ENCODE measurements at regions not wholly inside any gene's neighbourhood (a gene's known extent, or its start where the extent isn't known, plus 50 kb on each side); places are given as distances from the start of the nearest gene placed in this dataset.

DNA sequence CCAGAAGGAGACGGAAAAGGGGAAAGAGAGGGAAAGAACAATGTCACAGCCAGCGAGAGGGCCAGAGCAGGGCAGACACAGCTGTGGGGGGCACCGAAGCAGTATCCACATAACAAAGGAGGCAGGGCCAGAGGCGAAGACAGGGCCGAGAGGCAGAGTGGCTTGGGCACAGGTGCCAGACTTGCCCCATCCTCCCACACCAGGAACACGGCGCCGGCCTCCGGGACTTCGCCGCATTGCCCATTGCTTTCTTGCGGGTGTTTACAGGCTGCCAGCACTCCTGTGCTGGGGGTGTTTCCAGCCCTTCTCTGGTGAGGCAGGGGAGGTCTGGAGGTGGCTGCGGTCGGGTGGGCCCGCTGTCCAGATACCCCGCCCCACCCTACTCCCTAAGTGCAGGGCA, 78.0 kb downstream of the ENGASE start:
- no peak for DNase-seq (ENCODE audit: low read depth)

DNA sequence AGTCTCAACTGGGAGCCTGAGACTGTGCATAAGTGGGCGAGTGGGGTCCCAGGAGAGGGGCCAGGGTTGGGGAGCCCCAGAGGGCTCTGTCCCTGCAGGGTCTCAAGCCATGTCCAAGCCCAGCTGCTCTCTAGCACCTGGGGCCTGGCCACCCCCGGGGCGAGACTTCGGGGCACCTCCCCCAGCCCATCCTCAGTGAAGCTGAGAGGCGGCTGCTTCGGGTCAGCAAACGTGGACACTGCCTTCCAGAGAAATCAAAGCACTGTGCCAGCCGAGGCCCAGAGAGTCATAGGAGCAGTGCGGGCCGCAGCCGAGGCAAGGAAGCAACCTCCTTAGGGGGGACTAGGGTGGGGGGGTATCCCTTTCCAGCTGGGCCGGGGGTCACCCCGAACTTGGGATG, 77.5 kb downstream of the ENGASE start:
- DNase-seq (ENCODE audit: low read depth) = no peak

DNA sequence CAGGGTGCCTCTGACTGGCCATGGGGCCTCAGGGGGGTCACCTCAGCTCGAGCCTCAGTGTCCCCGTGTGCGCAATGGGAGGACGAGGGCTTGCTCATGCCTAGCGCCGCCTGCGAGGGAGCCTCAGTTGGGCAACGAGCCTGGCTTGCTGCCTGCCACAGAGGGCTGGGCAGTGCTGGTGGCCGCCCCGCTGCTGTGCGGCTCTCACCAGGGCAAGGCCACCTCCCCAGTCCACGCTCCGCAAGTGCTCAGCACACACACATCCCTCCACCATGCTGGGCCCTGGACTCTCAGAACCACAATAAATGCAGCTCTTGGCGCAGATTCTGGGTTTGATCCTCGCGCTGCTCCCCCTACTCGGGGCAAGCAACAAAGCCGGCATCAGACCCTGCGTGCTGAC, 76.2 kb downstream of the ENGASE start:
- DNase-seq (ENCODE audit: low read depth) = no peak

DNA sequence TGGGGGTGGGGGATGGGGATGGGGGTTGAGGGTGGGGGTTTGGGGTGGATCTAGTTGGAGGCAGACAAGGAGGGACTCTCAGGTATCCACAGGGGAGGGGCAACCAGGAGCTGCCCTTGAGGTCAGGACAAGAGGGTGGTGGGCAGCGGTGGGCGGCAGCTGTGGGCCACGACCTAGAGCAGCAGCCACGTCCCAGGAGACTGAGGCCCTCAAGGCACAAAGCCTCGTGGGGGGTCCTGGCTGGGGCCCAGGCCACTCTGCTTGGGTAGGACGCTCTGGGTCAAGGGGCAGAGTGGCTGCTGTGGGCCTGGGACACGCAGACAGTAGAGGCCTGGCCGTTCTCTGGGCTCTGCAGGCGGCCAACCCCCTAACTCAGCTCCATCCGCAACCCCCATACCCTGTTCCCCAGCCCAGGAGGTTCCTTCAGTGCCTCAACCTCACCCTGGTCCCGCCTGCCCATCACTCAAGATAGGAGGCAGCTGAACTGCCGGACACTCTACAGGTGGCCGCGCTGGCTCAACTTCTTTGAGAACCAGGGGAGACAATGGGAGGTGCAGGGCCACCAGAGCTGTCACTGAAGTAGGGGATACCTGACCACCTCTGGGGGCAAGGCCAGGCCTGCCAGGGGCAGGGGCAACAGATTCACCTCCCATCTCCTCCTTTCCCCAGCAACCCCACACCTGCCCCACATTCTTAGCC, 75.6 kb downstream of the ENGASE start:
- DNase-seq (ENCODE audit: low read depth) = no peak

DNA sequence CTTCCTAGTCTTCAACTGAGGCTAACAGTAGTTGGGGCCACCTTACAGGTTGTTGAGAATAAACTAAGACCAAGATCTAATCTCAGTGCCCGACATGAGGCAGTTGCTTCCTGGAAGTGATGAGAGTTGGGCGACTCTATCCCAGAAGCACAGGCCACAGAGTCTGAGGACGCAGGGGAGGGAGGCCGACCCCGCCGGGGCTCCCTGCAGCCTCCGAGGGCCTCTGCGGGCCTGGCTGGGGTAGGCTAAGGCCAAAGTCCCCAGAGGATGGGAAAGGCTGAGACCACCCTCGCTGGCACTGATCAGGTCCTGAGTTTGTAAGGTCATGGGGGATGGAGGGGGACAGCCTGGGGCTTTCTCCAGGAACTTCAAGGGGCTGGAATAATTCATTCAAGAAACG, 74.0 kb downstream of the ENGASE start:
- DNase-seq (ENCODE audit: low read depth) = no peak

DNA sequence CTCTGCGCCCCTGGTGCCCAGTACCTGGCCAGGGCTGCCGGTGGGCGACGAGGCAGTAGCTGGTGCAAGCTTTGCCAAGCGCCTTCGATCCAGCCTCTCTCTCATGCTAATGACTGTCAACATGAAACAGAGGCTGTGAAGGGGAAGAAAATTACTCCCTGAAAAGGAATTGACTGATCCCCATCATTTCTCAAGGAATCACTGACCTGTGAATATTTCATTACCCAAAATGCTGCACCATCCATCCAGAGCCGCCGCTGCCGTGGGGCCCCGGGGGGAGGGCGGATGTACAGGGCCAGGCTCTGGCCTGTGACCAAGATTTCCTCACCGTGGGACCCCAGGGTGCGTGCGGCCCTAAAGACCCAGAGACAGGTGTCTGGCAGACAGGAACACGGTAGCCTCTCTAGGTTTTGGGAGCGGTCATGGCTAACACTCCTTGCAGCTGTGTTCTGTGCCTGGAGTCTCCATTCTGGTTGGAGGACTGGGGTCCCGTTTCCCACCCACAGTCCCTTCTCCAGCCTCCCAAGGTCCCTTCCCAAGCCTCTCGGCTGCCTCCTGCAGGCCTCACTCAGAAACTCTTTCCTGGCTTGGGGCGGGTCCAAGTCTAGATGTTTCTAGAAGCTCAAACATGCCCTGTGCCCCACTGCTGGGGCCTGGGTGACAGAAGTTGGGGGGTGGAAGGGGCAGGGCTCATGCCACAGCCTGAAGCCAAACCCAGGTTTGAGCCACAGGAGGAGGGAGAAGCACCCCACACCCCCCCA, 73.3 kb downstream of the ENGASE start:
- no peak for DNase-seq (ENCODE audit: low read depth)

DNA sequence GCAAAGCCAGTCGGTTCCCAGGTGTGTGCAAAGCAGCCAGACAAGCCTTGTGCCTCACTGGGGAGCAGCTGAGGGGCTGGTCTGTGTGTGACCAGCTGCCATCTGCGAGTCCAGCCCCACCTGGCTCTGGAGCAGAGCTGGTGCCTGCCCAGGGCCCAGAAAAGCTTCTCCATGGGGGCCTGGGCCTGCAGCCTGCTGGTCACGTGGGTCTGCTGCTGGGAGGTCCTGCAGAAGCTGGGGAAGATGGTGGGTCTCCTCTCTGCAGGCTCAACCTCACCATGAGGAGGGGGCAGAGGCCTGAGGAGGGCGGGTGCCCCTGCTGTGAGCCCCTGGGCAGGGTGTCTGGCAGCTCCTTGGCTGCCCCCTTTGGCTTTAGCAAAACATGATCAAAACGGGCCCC, 71.9 kb downstream of the ENGASE start:
- DNase-seq (ENCODE audit: low read depth) = no peak

DNA sequence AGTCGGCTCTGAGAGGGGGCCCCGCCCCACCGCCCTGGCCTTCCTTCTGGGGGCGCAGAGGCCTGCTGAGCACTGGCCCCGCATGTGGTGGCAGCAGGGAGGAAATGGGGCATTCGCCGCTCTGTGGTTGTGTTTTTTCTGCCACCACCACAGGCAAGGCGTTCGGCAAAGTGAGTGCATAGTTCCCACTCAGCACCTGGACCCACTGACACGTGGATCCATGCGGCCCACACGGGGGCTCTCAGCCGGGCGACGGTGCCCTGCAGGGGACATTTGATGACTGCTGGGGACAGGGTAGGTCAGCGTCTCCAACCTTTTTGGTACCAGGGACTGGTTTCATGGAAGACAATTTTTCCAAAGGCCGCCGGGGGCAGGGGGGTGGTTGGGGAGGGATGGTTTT, 70.9 kb downstream of the ENGASE start:
- DNase-seq (ENCODE audit: low read depth) = no peak

DNA sequence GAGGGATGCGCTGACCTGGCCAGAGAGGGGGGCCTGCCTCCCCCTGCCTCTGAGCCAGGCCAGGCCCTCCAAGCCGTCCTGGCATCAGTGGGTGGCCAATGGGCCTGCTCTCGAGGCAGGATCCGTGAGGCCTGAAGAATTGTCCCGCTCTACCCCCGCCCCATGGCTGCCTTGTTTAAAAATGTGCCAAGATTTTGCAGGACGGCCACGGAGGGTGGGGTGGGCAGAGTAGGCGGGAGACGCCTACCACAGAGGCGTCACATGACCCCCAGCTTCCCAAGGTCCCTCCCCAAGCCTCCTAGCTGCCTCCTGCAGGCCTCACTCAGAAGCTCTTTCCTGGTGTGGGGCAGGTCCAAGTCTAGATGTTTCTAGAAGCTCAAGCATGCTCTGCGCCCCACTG, 69.5 kb downstream of the ENGASE start:
- DNase-seq (ENCODE audit: low read depth) = no peak

DNA sequence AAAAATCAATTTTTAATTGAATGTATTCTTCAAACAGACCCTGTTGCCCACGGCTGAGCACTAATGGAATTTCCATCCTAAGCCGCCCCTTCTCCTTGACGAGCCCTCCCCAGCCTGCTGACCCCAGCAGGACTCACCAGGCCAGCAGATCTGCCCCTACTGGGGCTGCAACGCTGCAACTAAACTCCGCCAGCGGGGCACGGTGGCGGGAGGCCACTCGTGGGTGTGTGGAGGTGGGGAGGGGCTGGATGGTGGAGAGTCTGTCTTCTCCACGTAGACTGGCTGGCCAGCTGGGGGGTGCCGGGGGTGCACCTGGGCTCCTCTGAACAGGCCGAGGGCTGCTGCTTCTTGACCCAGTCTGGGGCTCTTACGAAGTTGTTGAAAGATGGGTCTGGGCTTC, 67.8 kb downstream of the ENGASE start:
- DNase-seq (ENCODE audit: low read depth) = no peak

DNA sequence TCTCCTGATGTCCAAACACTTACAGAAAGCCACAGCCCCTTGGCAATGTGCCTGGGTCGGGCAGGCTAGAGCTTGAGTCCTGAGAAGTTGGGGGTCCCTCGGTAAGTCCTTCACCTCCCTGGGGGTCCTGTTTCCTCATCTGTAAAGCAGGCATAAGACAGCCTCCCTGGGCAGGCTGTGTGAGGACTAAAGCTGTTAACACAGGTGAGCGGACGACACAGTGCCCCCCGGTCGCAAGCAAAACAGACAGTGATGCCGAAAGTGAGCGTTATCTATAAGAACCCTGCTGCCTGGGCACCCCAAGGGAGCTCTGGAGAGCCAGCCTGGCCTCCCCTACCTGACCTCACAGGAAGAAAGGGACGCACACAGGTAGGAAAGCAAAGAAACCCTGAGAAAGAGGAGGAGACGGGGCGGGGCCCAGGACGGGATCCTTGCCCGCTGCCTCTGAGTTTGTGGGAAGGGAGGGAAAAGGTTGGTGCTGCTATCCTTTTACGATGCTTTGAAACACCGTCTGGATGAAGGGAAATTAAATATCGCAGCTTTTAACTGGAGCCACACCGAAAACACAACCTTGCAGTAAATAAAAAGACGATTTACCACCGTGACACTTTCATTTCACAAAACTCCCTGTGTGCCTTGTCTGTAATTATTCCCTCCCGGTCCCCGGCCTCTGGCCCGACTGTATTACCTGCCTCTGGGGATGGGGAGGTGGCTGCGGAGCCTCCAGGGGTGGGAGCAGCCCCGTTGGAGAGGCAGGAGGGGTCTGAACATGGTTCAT, 67.1 kb downstream of the ENGASE start:
- no peak for DNase-seq (ENCODE audit: low read depth)

DNA sequence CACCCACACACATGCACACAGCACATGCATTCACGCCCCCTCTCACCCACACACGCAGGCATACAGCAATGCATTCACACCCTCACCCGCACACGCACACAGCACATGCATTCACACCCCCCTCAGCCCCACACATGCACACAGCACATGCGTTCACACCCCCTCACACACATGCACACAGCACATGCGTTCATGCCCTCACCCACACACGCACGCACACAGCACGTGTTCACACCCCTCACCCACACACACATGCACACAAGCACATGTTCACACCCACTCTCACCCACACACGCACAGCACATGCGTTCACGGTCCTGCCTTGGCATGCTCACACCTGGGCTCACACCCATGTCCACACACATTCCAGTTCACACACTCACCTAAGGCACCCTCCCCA, 64.2 kb downstream of the ENGASE start:
- no peak for DNase-seq (ENCODE audit: low read depth)

DNA sequence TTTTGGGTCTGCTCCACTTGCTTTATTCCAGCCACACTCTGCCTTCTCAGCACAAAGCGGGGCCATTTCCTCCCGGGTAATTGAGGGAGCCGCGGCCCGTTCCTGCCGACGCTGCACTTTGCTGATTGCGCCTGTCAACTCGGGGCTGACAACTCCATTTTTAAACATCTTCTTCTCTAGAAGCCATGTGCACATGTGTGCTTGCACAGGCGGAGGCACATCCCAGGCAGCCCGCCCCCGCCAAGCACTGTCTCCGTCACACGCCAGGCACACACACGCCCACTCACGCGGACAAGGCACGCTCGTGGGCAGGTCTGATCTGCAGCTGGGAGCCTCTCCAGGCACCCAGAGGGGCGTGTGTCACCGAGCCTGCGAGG, 63.2 kb downstream of the ENGASE start:
- DNase-seq (ENCODE audit: low read depth) = no peak

DNA sequence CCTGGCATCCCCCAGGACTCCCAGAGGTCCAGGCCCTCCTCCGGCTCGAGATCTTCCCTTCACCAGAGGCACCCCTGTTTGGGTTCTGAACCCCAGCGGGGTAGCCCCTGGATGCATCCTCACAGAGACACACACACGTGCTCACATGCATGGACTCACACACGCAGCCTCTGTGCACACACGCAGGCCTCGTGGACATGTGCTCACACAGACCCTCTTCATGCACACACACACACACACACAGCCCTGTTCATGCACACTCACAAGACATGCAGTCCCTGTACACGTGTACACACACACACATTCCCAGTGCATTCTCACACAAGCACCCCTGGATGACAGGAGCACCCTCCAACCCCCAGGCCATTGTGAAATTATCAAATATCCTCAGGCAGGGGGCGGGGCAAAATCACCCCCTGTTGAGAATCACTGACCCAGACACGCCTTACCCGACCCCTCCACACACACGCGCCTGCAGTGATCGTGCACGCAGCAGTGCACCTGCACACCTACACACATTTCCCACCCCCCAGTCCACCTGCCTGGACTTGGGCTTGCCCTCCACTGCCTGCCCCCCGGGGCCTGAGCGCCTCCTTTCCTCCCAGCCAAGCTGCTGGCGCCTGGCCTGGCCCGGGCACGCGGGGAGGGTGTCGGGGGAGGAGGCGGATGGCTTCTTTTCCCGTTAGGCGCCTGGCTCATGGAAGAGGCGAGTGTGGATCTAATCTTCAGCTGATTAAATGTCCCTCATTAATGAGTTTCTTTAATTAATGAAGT, 62.6 kb downstream of the ENGASE start:
- no peak for DNase-seq (ENCODE audit: low read depth)

DNA sequence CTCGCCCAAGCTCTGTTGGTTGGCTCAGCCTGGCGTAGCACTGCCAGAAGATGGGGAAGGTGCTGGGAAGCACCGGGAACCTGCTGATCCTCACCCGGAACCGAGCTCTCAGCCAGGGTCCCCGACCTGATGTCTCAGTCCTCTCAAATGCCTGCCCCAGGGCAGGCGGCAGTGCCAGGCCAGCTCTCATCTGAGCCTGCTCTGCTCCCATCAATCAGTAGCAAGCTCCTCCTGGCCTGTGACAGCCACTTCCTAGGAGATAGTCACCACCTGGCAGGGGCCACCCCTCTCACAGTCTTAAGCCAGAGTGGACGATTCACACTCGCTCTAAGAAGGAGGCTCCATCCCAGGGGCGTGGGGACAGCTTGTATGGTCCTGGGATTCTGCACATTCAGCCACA, 62.0 kb downstream of the ENGASE start:
- no peak for DNase-seq (ENCODE audit: low read depth)
